Dermis blood vessel endothelial cell (primary cell): ENCODE measurements at regions not wholly inside any gene's neighbourhood (a gene's known extent, or its start where the extent isn't known, plus 50 kb on each side); places are given as distances from the start of the nearest gene placed in this dataset.
A peak's percentile ranks its signal among the peaks of the same experiment; 100 is the strongest.
"Not testable (repeated sequence)": the region's sequence is repeated elsewhere in the genome, so short reads cannot be mapped to it uniquely, and the experiment has no call there.

ENCODE experiments used
- DNase-seq: peaks from one replicate; pipeline ENCODE4 v3.0.0; 2010

- no peak for DNase-seq
These were observed 448.0 kb downstream of the COL12A1 start for GRCh38 chr6:74757813-74758212.

DNA sequence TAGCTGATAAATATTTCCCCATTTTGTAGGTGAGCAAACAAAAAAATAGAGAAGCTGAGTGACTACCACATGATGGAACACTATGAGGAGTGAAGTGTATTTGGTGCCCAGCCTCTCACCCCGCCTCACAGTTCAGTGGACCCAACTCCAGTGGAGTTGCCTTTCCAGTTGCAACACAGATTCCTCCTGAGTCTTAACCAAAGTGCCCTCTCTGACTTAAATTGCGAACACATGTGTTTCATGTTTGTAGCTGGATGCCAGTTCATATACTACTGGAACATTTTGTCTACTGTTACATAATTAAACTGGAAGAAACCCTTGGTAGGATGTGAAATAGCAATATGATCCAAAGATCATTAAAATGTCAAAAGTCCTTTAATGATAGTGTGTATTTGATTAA lies 448.9 kb downstream of the COL12A1 start:
- no peak for DNase-seq

DNA sequence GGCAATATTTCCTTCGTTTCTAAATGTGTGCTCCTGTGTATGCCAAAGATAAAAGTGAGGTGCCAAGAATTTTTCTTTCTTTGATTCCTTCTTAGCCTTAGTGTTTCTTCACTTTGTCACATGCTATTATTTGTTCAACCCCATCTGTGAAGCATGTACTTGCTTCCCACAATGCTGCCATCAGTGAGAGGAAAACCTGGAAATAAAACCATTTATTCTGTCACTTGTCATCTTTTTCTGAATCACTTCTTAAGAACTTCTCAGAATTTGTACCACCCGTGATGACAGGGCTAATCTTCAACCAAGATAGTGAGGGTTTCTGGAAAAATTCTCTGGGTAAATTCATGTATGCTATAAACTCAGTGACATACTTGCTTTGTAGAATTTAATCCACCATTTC lies 450.1 kb downstream of the COL12A1 start:
- no peak for DNase-seq

GRCh38 chr6:74755196-74755595 lies 450.7 kb downstream of the COL12A1 start:
- DNase-seq: no peak

- no peak for DNase-seq
These were observed 451.8 kb downstream of the COL12A1 start for GRCh38 chr6:74753883-74754600.

GRCh38 chr6:74752303-74752702 lies 453.6 kb downstream of the COL12A1 start:
- DNase-seq: peak; percentile 1

- DNase-seq: no peak
These were observed 455.0 kb downstream of the COL12A1 start for GRCh38 chr6:74750826-74751225.

DNA sequence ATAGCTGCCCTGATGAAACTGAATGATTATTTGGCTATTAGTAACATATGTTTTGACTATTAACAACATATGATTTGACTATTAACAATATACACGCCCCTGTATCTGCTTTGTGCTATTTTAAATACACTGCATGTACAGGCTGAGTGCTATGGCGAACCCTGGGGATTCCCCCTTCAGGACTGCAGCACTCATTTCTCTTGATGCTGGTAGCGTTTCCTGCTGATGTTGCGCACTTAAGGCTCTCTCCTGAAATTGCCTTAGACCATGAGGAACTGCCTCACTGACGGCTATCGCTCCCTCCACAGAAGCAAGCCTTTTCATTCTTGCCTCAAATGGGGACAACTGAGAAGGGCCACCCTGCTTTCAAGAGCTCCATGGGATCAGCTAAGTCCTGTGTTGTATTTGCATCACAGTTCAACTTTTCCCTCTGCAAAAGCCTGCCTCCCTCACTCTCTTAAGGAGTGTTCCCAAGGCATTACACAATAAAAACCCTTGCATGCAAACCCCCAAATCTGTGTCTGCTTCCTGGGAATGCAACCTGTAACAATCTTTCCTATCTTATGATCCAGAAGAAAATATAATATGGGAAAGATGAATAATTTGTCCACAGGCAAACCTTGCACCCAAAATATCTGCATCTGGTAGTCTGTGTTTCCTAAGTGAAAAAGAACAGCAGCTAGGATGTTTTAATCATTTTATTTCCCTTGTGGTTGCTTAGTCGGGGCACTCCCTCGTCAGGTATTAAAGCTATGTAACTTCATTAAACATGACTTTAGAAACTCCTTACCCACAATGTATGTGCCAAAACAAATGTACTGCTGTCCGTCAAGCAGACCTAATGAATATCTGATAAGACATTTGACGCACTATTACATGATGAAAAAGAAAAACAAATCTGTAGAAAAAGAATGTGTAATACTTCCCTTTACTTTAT lies 456.4 kb downstream of the COL12A1 start:
- DNase-seq: no peak

- DNase-seq: no peak
These were observed 460.2 kb downstream of the COL12A1 start for GRCh38 chr6:74745670-74746069.

DNA sequence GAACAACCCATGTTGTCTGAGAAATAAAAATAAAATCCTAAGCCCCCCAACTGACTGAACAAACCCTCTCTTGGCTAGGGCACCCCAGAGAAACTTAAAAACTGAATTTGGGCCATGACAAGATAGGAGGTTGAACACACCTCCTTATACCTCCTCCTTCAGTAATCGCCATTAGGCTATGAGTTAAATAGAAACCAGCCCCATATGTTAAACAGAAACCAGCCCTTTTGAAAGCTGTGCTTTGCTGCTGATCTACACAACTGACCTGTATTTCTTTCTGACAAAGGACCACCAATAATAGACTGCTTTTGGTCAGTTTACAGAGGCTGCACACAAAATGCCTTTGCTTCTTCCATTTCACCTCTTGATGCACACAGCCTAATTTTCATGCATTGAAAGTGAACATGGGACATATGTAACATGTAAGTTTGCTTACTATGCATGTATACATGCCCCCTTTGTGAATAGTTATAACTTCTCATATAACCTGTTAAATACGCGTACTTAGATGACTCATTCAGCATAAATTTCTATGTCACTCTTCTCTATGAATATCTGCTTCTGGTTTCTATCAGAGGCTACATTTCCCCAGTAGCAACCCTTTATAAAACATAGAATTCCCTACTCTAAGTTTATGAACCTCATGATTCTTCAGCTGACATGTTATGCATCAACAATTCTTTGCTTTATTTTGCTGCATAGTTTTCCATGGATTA lies 462.9 kb downstream of the COL12A1 start:
- DNase-seq: no peak

GRCh38 chr6:74741646-74742045 lies 464.2 kb downstream of the COL12A1 start:
- DNase-seq: no peak

- DNase-seq: no peak
These were observed 470.5 kb downstream of the COL12A1 start for GRCh38 chr6:74735304-74735703.

DNA sequence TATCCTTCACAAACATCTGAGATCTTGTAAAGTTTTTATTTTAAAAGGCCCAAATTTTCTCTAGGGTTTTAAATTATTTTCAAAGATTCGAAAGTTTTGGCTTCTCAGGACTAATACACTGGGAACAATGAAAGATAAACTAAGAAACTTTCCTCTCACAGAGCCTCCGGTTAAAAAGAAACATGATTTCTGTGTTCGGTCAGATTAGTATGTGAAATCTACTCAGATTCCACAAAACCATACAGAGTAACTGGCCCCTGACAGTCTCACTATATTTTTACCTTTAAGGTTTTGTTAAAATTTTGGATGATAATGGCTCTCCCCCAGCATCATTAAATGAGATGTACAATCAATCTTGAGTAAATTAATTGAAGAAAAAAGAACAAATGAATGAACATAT lies 471.0 kb downstream of the COL12A1 start:
- DNase-seq: no peak

GRCh38 chr6:74733830-74734620 lies 471.8 kb downstream of the COL12A1 start:
- DNase-seq: no peak

DNA sequence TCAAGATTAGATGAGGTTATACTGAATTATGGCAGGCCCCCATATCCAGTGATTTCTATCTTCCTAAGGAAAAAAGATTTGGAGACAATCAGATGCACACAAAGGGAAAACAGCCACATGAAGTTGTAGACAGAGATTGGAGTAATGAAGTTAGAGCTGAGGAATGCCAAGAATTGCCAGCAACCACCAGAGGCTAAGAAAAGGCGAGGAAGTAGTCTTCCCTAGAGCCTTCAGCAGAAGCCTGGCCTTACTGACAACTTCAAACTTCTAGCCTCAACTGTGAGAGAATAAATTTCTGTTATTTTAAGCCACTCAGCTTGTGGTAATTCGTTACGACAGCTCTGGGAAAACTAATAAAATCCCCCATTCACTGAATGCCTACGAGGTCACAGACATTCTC lies 473.9 kb downstream of the COL12A1 start:
- no peak for DNase-seq

DNA sequence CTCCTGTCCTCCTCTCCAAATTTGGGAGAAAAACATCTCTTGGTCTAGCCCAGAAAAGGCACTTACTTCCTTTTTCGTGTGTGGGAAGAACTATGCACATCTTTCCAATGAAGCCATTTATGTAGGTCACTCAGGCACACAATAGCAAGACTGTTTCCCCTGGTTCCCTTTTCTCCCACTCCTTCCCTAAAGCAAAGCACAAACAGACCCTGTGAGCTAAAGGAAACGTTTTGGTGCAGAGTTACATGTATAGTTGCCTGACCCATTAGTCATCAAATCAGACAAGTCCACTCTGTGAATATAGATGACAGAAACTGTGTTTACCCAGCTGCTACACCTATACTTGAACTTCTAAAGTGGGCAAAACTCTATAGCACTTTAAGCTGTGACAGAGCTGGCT lies 474.6 kb downstream of the COL12A1 start:
- DNase-seq: peak; percentile 4

DNA sequence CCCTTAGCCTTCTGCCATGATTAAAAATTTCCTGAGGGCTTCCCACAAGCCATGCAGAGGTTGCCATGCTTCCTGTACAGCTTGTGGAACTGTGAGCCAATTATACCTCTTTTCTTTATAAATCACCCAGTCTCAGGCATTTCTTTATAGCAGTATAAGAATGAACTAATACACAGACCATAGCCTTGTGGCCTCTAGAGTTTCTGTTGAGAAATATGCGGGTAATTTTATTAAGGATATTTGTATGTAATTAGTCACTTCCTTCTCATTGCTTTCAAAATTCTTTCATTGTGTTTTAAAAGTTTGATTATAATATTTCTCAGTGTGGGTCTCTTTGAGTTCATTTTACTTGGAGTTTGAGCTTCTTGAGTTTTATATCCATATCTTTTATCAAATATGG lies 484.9 kb downstream of the COL12A1 start:
- peak; percentile 3 for DNase-seq

- no peak for DNase-seq
These were observed 488.3 kb downstream of the COL12A1 start for GRCh38 chr6:74717591-74717990.

DNA sequence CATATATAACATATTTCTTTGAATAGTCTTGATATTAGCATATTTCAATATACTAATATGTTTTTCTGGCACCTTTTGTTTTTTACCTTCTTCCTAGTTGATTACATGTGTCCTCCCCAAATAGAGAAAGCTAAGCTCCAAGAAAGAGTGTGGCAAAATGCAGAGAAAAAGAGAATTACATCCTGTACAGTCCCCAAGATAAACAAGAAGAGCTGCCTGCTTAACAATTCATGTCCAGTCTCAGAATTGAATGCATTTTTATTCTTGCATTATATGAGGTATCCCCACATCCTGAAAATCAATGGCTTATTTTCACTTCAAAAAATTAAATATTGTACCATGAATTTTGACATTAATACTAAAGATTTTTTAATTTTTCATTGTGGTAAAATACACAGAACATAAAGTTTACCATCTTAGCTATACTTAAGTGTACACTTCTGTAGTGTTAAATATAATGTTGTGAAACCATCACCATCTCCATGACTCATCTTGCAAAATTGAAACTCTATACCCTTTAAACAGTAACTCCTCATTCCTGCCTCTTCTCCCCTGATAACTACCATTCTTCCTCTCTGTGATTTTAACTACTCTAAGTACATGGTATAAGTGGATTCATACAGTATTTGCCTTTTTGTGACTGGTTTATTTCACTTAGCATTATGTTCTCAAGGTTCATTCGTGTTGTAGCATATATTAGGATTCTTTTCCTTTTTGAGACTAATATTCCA lies 490.3 kb downstream of the COL12A1 start:
- DNase-seq: no peak

GRCh38 chr6:74713941-74714340 lies 491.9 kb downstream of the COL12A1 start:
- DNase-seq: no peak

DNA sequence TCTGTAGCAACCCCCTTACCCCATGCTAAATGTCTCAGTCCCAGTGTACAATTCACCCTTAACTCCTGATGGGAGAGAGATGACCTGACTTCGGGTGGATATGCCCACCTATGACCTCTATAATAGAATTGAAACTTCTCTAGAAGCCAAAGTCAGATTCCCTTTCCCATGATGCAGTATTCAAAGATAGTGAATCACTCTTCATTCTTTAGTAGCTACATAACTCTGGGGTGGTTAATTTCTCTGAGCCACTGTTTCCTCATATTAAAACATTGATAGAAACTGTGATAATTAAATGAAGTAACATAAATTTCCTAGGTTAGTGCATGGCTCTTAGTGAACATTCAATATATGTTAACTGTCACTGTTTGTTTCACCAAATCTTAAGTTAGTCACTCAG lies 500.4 kb downstream of the COL12A1 start:
- no peak for DNase-seq

- DNase-seq: not testable (repeated sequence)
These were observed 501.3 kb downstream of the COL12A1 start for GRCh38 chr6:74704540-74704939.
